Neural progenitor cell (in vitro differentiated cells): ENCODE measurements at regions not wholly inside any gene's neighbourhood (a gene's known extent, or its start where the extent isn't known, plus 50 kb on each side); places are given as distances from the start of the nearest gene placed in this dataset.
A peak's percentile ranks its signal among the peaks of the same experiment; 100 is the strongest.
"Not testable (repeated sequence)": the region's sequence is repeated elsewhere in the genome, so short reads cannot be mapped to it uniquely, and the experiment has no call there.

Experiments used
- DNase-seq: peaks from one replicate; pipeline ENCODE4 v3.0.0-alpha.2; 2016; ENCODE audit warnings: low spot score
- H2AFZ ChIP-seq: fragments of 200-600 bp; sonication (generic); replicated peaks from 2 replicates; pipeline ENCODE4 v1.6.1; 2016; ENCODE audit warnings: antibody characterized with exemption
- H3F3A ChIP-seq: fragments of 200-600 bp; sonication (generic); 2 replicates; pipeline ENCODE4 v1.6.1; 2016; ENCODE audit warnings: antibody characterized with exemption, low read depth
- H3K27ac ChIP-seq: fragments of 200-600 bp; sonication (generic); 2 replicates; pipeline ENCODE4 v1.5.1; 2016; ENCODE audit warnings: mild to moderate bottlenecking
- H3K27me3 ChIP-seq: fragments of 200-600 bp; sonication (generic); 2 replicates; pipeline ENCODE4 v1.6.1; 2016; ENCODE audit warnings: mild to moderate bottlenecking, moderate library complexity
- H3K36me3 ChIP-seq: fragments of 200-600 bp; sonication (generic); 2 replicates; pipeline ENCODE4 v1.5.1; 2016
- H3K4me1 ChIP-seq: fragments of 200-600 bp; sonication (generic); 2 replicates; pipeline ENCODE4 v1.6.1; 2016; ENCODE audit warnings: mixed run types
- H3K4me2 ChIP-seq: fragments of 200-600 bp; sonication (generic); 2 replicates; pipeline ENCODE4 v1.6.1; 2016
- H3K4me3 ChIP-seq: fragments of 200-600 bp; sonication (generic); 2 replicates; pipeline ENCODE4 v1.5.1; 2016
- H3K79me2 ChIP-seq: fragments of 200-600 bp; sonication (generic); 2 replicates; pipeline ENCODE4 v1.6.1; 2016; ENCODE audit warnings: low read depth
- H3K9ac ChIP-seq: fragments of 200-600 bp; sonication (generic); 2 replicates; pipeline ENCODE4 v1.6.1; 2016
- H3K9me3 ChIP-seq: fragments of 200-600 bp; sonication (generic); 2 replicates; pipeline ENCODE4 v1.5.1; 2016; ENCODE audit warnings: low read depth
- H4K20me1 ChIP-seq: fragments of 200-600 bp; sonication (generic); 2 replicates; pipeline ENCODE4 v1.6.1; 2016; ENCODE audit warnings: low read depth
- H3K27ac Mint-ChIP-seq: 3 replicates; pipeline ENCODE4 v1.8.0; 2021; ENCODE audit warnings: mixed read lengths
- H3K27me3 Mint-ChIP-seq: 2 replicates; pipeline ENCODE4 v1.8.0; 2022; ENCODE audit warnings: low read depth, mild to moderate bottlenecking, inconsistent platforms, moderate library complexity, mixed read lengths; ENCODE audit not compliant: insufficient read depth
- H3K36me3 Mint-ChIP-seq: 3 replicates; pipeline ENCODE4 v1.8.0; 2021; ENCODE audit warnings: mixed read lengths
- H3K4me1 Mint-ChIP-seq: 3 replicates; pipeline ENCODE4 v1.8.0; 2021; ENCODE audit warnings: mixed read lengths
- H3K4me3 Mint-ChIP-seq: 3 replicates; pipeline ENCODE4 v1.8.0; 2021; ENCODE audit warnings: mild to moderate bottlenecking, moderate library complexity, mixed read lengths
- H3K9me3 Mint-ChIP-seq: 3 replicates; pipeline ENCODE4 v1.8.0; 2020; ENCODE audit warnings: mixed read lengths
- EZH2 ChIP-seq: fragments of 200-600 bp; sonication (generic); IDR thresholded peaks from 2 replicates; pipeline ENCODE4 v1.6.1; 2017; ENCODE audit warnings: antibody characterized with exemption, mild to moderate bottlenecking, moderate library complexity
- EZH2phosphoT487 ChIP-seq: fragments of 200-600 bp; sonication (generic); IDR thresholded peaks from 2 replicates; pipeline ENCODE4 v1.6.1; 2017; ENCODE audit warnings: antibody characterized with exemption
- TF ChIP-seq, protein P1 (sequence below): fragments of 200-600 bp; sonication (generic); IDR thresholded peaks from 2 replicates; pipeline ENCODE4 v1.5.1; 2017; ENCODE audit warnings: antibody characterized with exemption, mild to moderate bottlenecking

DNA sequence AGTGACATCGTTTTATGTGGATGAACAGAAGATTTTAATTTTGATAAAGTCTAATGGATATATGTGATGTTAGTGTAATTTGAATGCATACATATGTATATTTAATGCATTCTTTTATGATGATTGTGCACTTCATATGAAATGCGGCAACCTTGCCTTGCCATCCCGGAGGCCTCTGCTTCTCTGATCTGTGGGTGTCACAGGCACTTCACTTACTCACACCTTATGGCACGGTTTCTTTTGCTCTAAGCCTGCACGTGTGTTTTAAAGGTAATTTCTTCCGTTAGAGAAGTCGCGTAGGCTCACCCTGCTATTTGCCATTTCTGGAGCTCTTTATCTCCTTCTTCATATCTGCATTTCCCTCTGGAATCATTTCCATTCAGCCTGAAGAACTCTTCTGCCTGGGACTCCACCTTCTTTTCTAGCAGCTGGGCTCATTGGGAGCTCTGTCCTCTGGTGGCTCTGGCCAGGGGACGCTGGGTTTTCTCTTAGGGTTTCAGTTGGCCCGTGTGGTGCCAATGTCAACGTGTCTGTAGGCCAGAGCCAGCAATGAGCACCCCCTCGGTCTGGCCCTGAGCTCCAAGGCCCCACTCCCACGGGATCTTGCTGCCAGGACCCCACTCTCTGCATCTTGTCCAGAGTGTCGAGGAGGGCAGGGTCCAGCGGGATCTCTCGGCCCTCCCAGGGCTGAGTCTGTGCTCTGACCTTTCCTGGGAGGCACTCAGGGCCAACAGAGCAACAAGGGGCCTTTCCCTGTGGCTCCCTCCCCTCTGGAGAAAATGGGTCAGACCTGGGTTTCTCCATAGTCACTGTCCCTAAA lies 97.3 kb downstream of the RTP5 start:
- no peaks in the 10 kb centered on the region for H4K20me1 ChIP-seq
- no peak overlapping the region for H3K4me3 Mint-ChIP-seq
- no peaks in the 10 kb centered on the region for H3K36me3 ChIP-seq
- H3K36me3 Mint-ChIP-seq = peaks cover 2% of the 10 kb centered on the region
- TF ChIP-seq EZH2 = no peak
- no peak for TF ChIP-seq EZH2phosphoT487
- H3K4me3 ChIP-seq = no peak overlapping the region
- H3K4me2 ChIP-seq = no peak overlapping the region
- H3F3A ChIP-seq = no peaks in the 10 kb centered on the region
- peaks cover 6% of the 10 kb centered on the region for H3K27me3 Mint-ChIP-seq
- H3K4me1 ChIP-seq = no peaks in the 10 kb centered on the region
- DNase-seq = no peak
- no peak overlapping the region for H3K27ac Mint-ChIP-seq
- no peak overlapping the region for H3K27ac ChIP-seq
- no peaks in the 10 kb centered on the region for H3K27me3 ChIP-seq
- no peak overlapping the region for H2AFZ ChIP-seq
- no peaks in the 10 kb centered on the region for H3K9me3 ChIP-seq
- no peak overlapping the region for H3K9ac ChIP-seq
- peaks cover 16% of the 10 kb centered on the region for H3K4me1 Mint-ChIP-seq
- H3K9me3 Mint-ChIP-seq = peaks cover 10% of the 10 kb centered on the region
- no peaks in the 10 kb centered on the region for H3K79me2 ChIP-seq

DNA sequence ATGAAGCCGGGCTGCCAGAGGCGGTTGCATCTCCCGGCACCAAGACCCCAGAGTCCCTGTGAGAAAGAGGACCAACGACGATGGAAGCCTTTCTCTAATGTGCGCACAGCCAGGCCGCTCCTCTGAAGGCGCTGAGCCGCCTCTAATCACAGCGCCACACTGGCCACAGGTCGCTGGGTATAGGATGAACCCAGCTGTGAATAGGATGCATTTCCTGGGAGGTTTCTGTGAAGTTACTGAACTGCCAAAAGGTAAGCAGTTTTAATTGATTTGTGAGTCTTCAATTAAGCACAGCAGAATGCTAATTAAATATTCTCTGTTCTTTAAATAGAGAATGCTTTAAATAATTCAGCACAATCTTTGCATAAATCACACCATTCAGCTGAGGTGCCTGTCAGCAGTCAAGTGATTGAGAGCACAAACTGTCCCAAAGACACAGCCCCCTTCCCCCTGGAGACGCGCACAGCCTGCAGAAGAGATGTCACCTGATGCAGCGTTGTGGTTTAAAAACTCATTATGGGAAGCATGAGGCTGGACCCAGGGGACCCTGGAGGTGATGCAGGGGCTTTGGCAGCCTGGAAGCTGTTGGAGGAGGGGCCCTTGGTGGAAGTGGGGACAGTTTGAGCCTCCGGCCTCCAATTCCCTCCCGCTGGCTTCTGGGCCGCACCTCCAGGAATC lies 98.1 kb downstream of the RTP5 start:
- no peak overlapping the region for H3K27ac ChIP-seq
- peaks cover 2% of the 10 kb centered on the region for H3K36me3 Mint-ChIP-seq
- H3K4me2 ChIP-seq = no peak overlapping the region
- no peaks in the 10 kb centered on the region for H3K9me3 ChIP-seq
- no peak overlapping the region for H2AFZ ChIP-seq
- no peak overlapping the region for H3K27ac Mint-ChIP-seq
- H3K9ac ChIP-seq = no peak overlapping the region
- TF ChIP-seq EZH2 (no peak), EZH2phosphoT487 (no peak)
- TF ChIP-seq, protein P1, sequence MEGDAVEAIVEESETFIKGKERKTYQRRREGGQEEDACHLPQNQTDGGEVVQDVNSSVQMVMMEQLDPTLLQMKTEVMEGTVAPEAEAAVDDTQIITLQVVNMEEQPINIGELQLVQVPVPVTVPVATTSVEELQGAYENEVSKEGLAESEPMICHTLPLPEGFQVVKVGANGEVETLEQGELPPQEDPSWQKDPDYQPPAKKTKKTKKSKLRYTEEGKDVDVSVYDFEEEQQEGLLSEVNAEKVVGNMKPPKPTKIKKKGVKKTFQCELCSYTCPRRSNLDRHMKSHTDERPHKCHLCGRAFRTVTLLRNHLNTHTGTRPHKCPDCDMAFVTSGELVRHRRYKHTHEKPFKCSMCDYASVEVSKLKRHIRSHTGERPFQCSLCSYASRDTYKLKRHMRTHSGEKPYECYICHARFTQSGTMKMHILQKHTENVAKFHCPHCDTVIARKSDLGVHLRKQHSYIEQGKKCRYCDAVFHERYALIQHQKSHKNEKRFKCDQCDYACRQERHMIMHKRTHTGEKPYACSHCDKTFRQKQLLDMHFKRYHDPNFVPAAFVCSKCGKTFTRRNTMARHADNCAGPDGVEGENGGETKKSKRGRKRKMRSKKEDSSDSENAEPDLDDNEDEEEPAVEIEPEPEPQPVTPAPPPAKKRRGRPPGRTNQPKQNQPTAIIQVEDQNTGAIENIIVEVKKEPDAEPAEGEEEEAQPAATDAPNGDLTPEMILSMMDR = no peak
- no peaks in the 10 kb centered on the region for H3K4me1 ChIP-seq
- peaks cover 12% of the 10 kb centered on the region for H3K9me3 Mint-ChIP-seq
- no peaks in the 10 kb centered on the region for H3K79me2 ChIP-seq
- H4K20me1 ChIP-seq = no peaks in the 10 kb centered on the region
- peak; percentile 28 for DNase-seq
- peaks cover 16% of the 10 kb centered on the region for H3K4me1 Mint-ChIP-seq
- no peak overlapping the region for H3K4me3 ChIP-seq
- no peaks in the 10 kb centered on the region for H3K27me3 ChIP-seq
- peaks cover 5% of the 10 kb centered on the region for H3K27me3 Mint-ChIP-seq
- H3K4me3 Mint-ChIP-seq = no peak overlapping the region
- H3K36me3 ChIP-seq = no peaks in the 10 kb centered on the region
- no peaks in the 10 kb centered on the region for H3F3A ChIP-seq

DNA sequence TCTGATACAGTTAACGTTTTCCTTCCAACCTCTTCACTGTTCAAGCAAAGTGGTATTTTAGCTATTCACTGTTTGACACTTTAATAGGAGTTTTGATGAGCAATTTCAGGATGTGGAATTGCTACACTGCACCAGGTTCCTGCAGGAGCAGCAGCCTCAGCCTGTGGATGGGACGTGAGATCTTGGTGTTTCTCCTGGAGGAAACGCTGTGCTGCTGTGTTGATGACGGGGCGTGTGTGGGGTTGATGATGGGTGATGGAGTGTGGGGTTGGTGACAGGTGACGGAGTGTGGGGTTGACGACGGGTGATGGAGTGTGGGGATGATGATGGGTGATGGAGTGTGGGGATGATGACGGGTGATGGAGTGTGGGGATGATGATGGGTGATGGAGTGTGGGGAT lies 98.9 kb downstream of the RTP5 start:
- Mint-ChIP-seq H3K27me3 (peaks cover 7% of the 10 kb centered on the region), H3K36me3 (peaks cover 2% of the 10 kb centered on the region), H3K4me1 (peaks cover 16% of the 10 kb centered on the region), H3K4me3 (no peak overlapping the region), H3K27ac (no peak overlapping the region), H3K9me3 (peaks cover 12% of the 10 kb centered on the region)
- Histone ChIP-seq H2AFZ (no peak overlapping the region), H3K27me3 (no peaks in the 10 kb centered on the region), H3K27ac (no peak overlapping the region), H3K36me3 (no peaks in the 10 kb centered on the region), H3K4me2 (no peak overlapping the region), H3F3A (no peaks in the 10 kb centered on the region), H3K79me2 (no peaks in the 10 kb centered on the region), H3K9ac (no peak overlapping the region), H4K20me1 (no peaks in the 10 kb centered on the region), H3K9me3 (no peaks in the 10 kb centered on the region), H3K4me3 (no peak overlapping the region), H3K4me1 (no peaks in the 10 kb centered on the region)
- no peak for TF ChIP-seq EZH2
- TF ChIP-seq EZH2phosphoT487 = no peak
- TF ChIP-seq, protein P1 = no peak
- DNase-seq = no peak

DNA sequence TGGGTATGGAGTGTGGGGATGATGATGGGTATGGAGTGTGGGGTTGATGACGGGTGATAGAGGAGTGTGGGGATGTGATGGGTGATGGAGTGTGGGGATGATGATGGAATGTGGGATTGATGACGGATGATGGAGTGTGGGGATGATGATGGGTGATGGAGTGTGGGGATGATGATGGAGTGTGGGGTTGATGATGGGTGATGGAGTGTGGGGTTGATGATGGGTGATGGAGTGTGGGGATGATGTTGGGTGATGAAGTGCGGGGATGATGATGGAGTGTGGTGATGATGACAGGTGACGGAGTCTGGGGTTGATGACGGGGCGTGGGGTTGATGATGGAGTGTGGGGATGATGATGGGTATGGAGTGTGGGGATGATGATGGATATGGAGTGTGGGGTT lies 99.7 kb downstream of the RTP5 start:
- not testable (repeated sequence) for H3K4me1 ChIP-seq, H3K27ac ChIP-seq, H3K4me3 ChIP-seq

More for the DNA sequence above, 99.7 kb downstream of the RTP5 start:
- Mint-ChIP-seq H3K4me1 (peaks cover 16% of the 10 kb centered on the region), H3K9me3 (peaks cover 12% of the 10 kb centered on the region)
- not testable (repeated sequence) for H3K9ac ChIP-seq, H3K4me2 ChIP-seq, H4K20me1 ChIP-seq, H3K4me3 Mint-ChIP-seq, DNase-seq, H3K27me3 ChIP-seq, H2AFZ ChIP-seq, H3K36me3 ChIP-seq, H3K9me3 ChIP-seq, H3K36me3 Mint-ChIP-seq, H3K27me3 Mint-ChIP-seq, H3F3A ChIP-seq, H3K79me2 ChIP-seq, H3K27ac Mint-ChIP-seq
